ENCODE measurements at regions not wholly inside any gene's neighbourhood (a gene's known extent, or its start where the extent isn't known, plus 50 kb on each side); places are given as distances from the start of the nearest gene placed in this dataset.
"Not testable (repeated sequence)": the region's sequence is repeated elsewhere in the genome, so short reads cannot be mapped to it uniquely, and the experiment has no call there.

DNA sequence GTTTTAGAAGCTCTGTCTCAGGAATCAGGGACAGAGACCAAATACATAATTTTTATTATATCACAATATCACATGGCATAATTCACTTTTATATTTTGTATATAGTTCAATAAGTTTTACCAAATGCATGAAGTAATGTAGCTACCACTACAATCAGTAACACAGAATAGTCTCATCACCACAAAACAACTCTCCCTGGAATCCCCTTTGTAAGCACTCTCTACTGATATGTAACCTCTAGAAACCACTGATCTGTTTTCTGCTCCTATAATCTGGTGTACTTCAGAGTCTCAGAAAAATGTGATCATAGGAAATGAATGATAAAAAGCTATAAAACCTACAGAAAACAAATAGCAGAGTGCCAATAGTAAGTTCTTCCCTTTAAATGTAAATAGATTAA lies 1465.9 kb downstream of the SPATA31A7 start:
- DNase-seq, result not testable (repeated sequence)

DNA sequence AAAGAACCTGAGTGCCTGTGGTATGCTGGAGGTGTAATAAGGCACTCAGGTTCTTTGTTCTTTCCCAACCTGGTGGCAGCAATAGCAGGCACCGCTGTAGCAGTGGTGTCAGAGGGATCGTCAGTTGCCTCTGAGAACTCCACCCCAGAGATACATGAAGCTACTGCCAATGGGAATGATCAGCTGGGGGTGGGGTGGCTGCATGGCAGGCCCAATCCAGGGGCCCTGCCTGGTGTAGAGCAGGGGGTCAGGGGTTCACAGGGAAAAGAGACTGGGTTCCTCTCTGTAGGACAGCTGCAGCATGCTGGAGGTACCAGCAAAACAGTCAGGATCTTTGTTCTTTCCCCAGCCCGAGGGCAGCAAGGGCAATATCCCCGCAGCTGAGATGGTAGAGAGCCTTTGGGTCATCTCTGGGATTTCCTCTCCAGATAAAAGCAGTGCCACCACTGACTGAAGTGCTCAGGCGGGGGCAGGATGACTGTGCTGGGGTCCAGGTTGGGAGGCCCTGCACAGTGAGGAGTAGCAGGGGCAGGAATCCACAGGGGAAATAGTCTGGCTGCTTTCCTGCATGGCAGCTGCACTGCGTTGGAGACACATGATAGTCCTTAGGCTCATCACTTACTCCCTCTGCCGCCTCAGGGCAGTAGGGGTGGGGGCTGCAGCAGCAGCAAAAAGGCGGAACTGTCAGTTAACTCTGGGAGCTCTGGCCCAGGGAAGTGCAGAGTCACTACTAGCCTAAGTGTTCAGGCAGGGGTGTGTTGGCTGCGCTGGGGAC lies 1473.1 kb downstream of the SPATA31A7 start:
- not testable (repeated sequence) for DNase-seq

DNA sequence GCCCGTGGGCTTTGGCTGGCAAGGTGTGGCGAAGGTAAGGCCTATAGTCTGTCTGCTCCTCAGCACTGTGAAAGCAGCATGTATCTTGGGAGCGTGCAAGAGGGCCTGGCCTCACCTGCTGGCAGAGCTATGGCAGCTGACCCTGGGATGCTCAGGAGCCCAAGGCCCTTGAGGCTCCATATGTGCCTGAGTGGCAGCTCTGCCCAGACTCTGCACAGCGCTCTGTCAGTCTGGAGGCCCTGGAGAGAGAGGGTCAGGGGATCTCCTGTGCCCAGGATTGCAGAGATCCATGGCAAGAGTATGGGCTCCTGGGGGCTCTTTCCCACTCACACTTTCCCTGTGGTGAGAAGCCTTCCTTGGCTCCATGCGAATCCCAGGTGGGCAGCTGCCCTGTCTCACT lies 1473.7 kb downstream of the SPATA31A7 start:
- not testable (repeated sequence) for DNase-seq

DNA sequence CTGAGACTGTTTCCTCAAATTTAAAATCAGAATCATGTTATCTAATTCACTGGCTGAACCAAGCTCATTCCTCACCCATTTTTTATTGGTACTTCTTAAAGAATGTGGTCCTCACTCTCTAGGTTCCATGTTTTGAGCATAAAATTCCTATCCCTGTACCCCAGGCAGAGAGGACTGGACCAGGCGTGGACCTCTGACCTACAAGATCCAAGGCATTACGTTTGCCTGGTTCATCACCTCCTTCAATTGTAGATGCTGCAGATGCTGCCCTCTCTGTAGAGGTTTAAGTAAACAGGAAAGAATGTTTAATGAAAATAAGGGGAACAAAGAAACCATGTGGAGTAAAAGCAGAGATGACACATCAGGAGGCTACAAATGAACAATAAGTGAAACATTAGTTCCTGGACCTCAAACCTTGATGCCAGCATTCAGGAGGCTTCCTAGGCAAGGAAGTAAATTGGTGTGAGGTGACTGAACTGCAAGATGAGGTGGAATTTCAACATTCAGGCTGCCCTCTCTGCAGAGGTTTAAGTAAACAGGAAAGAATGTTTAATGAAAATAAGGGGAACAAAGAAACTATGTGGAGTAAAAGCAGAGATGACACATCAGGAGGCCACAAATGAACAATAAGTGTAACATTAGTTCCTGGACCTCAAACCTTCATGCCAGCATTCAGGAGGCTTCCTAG lies 1477.4 kb downstream of the SPATA31A7 start:
- not testable (repeated sequence) for DNase-seq

DNA sequence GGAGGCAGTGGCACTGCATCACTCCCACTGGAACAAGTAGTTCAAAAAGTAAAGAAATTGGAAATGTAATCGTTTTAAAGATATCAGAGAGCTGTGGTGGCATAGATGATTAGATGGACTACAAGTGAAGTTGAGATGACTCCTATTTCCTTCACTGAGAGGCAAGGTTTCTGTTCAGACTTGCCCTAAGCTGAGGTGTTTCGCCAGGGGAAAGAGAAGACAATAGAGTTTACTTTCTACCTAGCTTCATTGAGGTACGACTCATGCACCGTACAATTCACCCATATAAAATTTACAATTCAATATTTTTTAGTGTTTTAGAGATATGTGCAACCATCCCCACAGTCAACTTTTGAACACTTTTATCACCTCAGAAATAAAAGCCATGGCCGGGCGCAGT lies 1487.2 kb downstream of the SPATA31A7 start:
- not testable (repeated sequence) for DNase-seq

DNA sequence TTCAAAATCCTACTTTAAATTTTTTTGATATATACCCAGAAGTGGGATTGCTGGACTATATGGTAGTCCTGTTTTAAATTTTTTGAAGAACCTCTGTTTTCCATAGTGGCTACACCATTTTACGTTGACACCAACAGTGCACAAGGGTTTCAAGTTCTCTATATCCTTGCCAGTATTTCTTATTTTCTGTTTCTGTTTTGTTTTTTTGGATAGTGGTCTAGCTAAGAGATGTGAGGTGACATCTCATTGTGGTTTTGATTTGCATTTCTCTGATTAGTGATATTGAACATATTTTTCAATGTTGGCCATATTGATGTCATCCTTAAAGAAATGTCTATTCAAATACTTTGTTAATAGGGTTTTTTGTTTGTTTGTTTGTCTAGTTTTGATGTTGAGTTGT lies 1488.5 kb downstream of the SPATA31A7 start:
- DNase-seq, result peak in 1 of 3 donors; percentile 8

DNA sequence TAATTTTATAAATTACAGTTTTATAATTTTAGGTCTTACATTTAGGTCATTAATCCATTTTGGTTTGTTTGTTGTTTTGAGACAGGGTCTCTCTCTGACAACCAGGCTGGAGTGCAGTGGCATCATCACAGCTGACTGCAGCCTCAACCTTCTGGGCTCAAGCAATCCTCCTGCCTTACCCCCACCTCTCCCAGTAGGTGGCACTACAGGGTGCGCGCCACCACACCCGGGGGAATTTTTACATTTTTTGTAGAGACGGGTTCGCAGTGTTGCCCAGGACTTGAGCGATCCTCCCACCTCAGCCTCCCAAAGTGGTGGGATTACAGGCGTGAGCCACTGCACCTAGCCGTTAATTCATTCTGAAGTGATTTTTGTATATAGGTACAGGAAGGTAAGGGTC lies 1489.2 kb downstream of the SPATA31A7 start:
- not testable (repeated sequence) for DNase-seq

DNA sequence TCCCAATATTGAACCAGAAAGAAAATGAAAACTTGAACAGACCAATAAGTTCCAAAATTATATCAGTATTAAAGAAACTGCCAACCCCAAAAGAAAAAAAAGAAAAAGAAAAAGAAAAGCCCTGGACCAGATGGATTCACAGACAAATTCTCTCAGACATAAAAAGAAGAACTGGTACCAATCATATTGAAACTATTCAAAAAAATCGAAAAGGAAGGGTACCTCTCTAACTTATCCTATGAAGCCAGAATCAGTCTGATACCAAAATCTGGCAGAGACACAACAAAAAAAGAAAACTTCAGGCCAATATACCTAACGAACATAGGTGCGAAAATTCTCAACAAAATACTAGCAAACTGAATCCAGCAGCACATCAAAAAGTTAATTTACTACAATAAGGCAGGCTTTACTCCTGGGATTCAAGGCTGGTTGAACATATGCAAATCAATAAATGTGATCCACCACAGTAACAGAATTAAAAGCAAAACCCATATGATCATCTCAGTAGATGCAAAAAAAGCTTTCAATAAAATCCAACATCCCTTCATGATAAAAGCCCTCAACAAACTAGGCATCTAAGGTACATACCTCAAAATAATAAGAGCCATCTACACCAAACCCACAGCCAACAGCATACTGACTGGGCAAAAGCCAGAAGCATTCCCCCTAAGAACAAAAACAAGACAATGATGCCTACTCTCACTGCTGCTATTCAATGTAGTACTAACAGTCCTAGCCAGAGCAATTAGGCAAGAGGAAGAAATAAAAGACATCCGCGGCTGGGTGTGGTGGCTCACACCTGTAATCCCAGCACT lies 1495.2 kb downstream of the SPATA31A7 start:
- not testable (repeated sequence) for DNase-seq

DNA sequence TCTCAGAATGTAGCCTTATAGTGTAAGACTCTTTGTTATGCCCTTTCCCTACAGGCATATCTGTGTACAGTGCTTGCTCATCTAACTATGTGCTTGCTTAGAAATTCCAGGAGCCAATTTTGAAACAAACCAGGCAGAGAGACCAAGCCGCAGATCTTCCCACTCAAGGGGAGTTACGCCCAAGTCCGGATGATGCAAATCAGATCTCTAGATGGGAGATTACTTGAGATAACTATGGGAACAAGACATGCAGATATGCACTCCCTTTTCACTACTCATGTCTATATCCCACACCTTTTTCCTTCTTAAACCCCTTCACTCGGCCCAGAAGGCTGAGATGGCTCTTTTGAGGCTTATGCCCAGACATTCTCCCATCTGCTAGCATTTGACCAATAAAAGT lies 1496.5 kb downstream of the SPATA31A7 start:
- DNase-seq, result not testable (repeated sequence)

DNA sequence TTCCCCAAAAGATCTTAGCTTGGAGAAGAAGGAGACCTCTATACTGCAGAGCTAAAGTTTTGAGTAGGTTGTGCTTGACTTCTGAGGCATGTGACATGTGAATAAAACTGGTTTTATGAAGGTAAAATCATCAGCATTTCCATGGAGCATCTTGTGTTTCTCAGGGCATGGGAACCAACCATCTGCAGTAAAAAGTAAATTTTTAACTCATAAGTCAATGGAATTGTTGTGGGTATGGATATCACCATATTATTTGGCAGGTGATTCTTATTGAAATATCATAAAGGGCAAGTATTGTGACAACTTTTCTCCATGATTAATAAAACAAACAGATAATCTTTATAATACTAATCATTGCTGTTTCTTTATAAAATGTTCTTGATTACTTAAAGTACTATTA lies 1503.2 kb downstream of the SPATA31A7 start:
- DNase-seq, result not testable (repeated sequence)

DNA sequence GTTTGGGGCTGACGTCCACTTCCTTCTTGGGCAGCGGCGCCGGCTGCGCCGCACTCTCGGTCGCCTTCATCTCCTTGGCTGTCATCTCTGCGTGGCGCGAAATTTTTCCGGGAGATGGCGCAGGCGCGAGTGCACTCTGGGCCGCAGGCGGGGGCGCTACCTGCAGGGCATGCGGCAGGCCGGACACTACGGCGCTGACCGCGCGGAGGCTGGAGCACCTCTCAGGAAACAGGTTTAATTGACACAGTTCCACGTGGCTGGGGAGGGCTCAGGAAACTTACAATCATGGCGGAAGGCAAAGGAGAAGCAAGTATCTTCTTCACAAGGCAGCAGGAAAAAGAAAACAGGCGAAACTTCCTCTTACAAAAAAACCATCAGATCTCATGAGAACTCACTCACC lies 1521.5 kb downstream of the SPATA31A7 start:
- not testable (repeated sequence) for DNase-seq

DNA sequence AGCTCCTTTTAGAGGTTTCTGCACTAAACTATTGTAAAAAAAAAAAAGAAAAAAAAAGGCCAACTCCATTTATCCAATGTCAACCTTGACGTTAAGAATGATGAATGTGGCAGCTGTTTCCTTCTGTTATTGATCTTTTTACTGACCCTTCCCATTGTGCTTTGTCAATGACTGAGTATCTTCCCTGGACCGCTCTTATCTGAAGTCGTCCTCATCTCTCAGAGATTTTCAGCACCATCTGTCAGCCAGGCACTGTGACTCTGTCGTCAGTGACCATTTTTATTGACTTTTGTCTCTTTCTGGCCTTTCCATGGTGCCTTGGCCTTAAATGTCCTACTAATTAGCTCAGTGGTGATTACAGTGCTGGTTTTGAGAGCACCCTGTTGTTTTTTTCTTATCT lies 1535.7 kb downstream of the SPATA31A7 start:
- DNase-seq, result not testable (repeated sequence)

DNA sequence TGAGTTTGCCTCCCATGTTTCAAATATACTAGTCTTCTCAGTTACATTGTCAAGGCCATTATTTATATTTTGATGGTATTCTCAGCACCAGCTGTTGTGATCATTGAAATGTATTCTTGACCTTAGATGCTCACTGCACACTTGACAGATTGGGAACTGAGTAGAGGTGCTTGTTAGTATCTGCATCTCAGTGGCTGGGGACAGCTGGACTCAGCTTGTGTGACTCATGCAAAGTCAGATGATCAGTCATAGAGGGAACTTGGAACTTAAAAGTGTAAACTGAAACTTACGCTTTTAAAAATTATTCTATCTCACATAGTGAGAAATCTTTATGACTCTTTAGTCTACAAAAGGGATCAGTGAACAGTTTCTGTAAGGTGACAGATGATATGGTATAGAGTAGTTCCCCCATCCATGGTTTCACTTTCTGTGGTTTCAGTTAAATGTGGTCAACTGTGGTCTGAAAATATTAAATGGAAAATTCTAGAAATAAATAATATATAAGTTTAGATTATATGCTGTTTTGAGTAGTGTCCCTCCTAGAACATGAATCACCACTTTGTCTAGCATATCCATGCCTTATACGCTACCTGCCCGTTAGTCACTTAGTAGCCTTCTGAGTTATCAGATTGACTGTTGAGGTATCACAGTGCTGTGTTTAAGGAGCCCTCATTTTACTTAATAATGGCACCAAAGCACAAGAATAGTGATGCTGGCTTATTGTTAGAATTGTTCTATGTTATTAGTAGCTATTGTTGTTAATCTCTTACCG lies 1540.6 kb downstream of the SPATA31A7 start:
- DNase-seq, result not testable (repeated sequence)

DNA sequence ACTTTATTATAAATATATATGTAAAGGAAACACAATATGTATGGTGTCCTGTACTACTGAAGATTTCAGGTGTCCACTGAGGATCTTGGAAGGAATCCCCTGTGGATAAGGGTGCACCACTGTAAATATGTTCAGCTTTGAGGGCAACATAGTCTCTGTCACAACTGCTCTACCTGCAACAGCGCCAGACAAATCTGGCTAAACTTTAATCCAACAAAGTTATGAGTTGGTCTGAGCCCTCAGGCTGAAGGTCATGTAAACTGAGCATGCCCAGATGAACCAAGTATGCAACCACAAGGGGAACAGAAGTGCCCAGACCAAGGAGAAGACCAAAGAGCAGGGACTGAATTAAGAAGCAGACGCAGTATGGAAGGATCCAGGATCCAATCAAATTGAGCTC lies 1541.2 kb downstream of the SPATA31A7 start:
- not testable (repeated sequence) for DNase-seq

DNA sequence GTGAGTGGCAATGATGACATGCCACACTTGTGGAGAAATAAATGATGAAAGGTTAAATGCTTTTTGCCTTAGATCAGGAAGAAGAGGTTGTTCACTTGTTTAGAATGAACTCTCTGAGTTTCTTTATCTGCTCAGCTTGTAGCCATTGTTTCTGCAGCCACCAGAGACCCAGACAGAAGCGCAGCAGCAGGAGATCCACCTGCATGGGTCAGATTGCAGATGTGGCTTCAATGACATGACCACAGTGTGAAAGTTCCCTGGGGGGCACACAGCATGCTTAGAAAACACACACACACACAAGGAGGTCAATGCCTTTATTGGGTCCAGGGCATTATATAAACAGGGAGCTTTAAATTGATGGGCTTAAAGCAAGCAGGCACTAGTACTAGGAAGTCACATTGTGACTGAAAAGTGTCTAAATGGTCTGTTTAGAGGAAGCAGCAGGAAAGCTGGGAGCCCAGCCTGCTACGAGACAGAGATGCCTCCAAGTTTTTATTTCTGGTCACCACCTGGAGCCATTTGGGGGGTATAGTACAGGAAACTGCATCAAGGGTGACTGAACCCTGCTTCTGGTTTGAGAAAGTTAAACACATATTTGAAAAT lies 1547.3 kb downstream of the SPATA31A7 start:
- not testable (repeated sequence) for DNase-seq

DNA sequence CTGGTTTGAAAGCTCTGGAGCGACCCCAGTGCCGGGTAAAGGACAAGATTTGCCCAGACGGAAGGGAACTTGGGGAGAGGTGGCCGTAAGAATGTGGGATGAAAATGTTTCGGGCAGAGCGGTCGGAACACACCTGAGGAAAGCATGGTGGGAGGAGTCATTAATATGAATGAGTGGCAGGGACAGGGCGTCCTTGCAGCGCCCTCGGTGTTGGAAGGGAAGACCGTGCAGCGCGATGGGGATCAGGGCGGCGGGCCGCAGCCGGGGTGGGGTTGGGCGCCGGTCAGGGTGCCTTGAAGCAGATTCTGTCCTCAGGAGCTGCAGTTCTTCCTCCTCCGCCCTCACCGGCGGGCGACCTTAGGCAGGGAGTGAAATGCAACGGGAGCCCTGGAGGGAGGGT lies 1548.1 kb downstream of the SPATA31A7 start:
- not testable (repeated sequence) for DNase-seq

DNA sequence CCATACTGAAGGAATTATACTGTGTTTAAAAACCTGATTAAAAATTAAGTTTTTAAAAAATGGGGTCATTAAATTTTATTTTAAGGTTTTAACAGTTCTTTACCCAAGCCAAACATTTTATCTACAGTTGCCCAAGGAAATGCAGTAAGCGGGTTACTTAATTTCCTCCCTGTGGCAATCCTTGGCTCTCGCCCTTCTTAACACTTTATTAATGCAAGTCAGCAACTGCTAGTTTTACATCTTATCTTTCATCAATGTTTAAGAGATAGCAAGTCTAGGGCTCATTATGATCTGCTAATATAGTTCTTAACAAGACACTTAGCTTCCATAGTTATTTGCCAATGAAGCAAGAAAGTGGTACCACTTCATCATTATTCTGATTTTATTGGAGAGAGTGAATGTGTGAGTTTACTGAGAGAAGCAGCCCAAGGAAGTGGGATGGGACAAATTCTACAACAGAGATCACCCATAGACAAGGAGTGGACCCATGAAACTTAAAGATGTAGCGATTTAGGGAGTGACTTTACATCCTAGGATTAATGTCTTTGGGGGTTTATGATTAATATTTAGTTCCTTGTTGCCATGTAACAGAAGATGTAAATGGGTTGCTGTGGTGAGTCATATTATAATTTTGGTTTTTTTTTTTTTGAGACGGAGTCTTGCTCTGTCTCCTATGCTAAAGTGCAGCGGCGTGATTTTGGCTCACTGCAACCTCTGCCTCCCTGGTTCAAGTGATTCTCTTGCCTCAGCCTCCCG lies 1556.1 kb downstream of the SPATA31A7 start:
- not testable (repeated sequence) for DNase-seq
